HG02973 (cell line): ENCODE measurements at regions not wholly inside any gene's neighbourhood (a gene's known extent, or its start where the extent isn't known, plus 50 kb on each side); places are given as distances from the start of the nearest gene placed in this dataset.

Experiments
- ATAC-seq: cut with Tn5 transposase; IDR thresholded peaks from one replicate; pipeline ENCODE4 v1.9.1; 2021; ENCODE audit warnings: moderate library complexity; ENCODE audit not compliant: unreplicated experiment

- no peak for ATAC-seq
These were observed 227.2 kb upstream of the MKLN1 start for GRCh38 chr7:131100357-131101054.

GRCh38 chr7:131103997-131104396, 223.7 kb upstream of the MKLN1 start:
- no peak for ATAC-seq

DNA sequence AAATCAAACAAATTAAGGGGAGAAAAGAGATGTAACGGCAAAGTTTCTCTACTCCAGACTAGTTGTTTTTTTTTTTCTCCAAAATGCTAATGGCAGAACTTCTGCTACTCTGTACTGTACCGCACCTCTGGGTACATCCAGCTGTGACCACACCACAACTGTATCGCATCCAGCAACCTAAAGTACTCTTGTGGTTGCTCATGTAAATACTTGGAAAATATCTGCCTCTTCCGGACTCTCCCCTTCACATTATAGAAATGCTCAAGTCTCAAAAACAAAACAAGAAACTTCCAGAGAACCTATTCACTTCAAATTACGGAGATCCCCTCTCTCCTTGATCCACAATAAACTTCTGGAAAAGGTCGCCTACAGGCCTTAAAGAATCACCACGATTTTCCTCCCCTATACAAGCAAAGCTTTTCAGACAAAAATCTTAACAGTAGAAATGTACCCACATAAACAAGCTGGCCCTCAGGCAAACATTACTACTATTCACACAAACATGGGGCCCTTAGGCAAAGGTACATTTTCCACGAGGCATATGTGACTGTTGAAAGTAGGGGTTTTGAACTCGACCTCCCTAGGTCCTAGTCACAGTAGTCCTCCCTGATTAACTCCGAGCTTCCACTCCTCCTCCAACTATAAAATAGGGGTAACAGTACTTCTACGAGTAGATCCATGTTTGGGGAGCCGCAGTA, 222.9 kb upstream of the MKLN1 start:
- ATAC-seq = no peak

DNA sequence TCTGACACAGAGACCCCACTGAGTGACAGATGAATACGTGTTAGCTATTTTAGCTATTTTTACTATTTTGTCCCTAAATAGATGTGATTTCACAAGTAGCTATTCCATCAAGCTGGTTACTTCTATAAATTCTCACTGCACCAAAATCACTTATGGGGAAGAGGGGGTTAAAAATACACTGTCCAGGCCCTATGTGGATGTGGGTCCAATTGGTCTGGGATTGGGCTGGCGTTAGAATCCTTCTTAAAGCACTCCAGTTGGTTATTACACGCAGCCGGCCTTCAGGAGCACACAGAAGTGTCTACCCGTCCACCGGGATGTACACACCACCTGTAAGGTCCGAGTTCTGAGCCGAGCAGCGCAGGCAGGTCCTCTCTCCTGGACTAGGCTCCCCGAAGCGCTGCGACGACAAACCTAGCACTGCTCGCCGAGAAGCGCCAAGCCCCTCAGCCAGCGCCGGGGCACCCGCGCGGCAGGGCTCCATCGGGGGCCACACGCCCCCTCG, 222.3 kb upstream of the MKLN1 start:
- no peak for ATAC-seq

GRCh38 chr7:131105799-131106680, 221.6 kb upstream of the MKLN1 start:
- peak; percentile 28 for ATAC-seq

DNA sequence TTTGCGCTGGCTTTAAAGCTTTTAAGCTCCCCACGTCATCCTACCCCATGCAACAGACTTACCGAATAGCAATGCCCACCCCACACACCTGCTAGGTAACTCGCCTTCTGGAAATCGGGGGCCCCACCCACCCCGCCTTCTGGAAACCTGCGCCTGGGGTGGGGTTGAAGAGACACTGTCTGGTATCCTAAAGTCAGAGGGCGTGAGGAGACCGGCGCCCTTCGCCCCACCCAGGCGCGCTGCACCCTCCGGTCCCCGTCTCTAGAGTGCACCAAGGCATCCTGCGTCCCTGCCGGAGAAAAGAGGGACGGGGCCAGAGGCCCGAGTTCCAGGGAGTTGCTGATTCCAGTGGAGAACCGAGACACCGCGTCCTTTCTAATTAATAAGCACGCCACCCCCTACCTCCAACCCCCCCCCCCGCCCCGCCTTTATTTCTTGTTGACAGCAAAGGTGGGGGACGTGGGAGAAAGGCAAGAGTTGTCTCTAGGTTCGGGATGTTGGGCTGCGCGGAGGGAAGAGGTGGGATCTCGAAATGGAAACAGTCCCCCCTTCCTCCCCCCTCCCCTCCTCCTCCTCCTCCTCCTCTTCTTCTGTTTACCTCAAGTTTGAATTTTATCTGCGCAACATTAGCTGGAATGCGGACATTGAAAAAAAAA, 220.9 kb upstream of the MKLN1 start:
- ATAC-seq = no peak

GRCh38 chr7:131107337-131108211, 220.1 kb upstream of the MKLN1 start:
- peak; percentile 35 for ATAC-seq

DNA sequence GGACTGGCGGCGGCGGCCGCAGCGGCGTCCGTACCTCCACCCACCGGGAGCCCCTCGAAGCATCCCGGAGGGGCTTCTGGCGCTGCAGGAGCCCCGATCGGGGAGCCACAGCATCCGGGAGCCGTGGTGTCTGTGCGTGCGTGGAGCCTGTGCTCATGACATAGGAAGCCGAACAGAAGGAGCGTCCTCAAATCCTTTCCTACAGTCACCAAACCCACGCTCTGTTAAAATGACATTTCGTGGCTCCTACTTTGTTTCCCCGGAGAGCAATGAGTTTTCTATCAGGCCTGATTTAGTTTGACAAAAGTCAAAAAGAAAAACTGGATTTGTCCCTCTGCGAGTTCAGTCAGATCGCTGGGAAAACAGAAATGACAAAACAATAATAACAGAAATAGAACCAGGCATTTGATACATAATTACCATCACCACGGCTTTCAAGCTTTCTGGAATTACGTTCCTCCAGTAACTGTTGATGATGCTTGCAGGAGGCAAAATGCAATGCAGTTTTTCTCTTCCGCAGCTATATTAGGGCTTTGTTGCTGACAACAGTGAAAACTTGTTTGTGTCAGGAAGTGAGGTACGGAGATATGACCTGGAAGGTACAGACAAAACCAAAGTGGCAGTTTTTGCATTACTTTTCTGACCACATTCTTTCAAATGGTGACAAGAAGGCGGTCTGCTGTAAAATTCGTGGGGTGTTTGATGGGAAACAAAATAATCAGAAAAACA, 219.3 kb upstream of the MKLN1 start:
- no peak for ATAC-seq

DNA sequence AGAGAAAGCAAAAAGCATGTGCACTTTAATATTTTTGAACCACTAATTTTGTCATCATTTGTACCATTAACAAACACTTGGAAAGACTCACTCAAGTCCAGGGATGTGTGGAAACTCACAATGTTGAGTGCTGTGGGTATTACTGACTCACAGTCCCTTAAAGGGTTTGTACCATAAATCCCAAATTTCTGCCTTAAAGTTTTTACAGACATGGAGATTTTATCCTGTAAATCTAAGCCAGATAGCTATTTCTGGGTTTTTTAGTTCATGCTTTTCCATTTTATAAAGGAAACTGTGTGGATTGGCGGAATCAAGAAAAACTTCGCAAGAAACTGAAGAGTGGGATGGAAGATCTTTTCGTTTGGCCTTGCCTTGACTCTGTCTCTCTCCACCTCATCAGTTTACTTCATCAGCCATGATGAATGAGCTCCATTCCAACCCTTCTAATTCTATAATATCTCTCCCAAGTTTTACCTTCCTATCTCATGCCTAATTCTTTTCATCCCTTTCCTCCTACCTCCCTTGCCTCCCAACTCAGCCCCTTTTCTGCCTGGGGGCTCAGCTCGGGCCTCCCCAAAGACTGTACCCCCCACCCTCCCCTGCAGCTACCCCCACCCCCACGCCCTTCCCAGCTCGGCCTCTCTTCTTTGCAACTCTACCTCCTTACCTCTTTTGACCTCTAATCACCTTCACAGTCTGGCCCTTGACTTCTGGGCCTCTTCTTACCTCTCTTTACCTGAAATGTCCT, 218.5 kb upstream of the MKLN1 start:
- ATAC-seq = no peak

DNA sequence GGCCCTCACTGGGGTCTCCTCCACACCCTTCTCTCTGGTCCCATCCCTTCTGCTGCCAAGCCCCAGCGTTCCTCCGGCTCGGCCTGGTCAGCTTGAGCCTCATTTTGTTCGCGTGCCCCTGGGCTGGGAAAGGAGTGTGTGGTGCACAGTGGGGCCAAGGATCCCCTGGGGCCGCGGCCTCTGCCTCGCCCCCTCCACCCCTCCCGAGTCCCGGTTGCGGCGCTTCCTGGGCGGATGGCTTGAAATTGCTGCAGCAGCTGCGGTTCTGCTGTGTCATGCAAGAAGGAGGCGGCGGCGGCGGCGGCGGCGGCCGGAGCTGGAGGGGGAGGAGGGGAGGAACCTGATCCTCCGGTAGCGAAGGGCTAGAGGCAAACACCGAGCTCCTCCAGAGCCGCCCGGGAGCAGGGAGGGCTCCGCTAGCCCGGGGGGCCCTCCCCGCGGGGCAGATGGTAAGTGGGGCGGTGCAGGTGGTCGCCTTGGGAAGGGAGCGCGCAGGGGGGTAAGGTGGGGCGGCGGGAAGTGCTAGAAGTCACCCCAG, 217.8 kb upstream of the MKLN1 start:
- peak; percentile 23 for ATAC-seq

- ATAC-seq = no peak
These were observed 217.2 kb upstream of the MKLN1 start for GRCh38 chr7:131110297-131111080.

DNA sequence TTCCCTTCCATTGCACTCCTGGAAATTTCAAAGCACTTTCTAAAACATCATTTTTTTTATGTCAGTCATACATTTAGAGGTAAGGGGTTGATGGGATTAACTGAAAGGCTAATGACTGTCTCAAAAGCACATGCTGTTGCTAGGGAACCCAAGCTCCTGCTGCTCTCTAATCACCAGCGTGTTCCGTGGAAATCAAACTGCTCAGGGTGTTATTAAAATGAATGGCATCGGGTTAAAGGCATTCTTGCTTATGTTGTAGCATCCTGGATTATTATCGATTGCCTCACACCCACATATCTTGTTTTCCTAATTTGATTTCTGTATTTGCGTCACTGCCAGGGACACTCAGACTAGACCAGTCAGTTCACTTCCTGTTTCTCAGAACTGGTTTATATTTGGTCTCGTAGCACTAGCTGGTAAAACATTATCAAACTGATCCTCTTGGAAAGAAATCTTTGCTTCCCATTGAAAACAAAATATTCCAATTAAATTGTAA, 216.5 kb upstream of the MKLN1 start:
- no peak for ATAC-seq

DNA sequence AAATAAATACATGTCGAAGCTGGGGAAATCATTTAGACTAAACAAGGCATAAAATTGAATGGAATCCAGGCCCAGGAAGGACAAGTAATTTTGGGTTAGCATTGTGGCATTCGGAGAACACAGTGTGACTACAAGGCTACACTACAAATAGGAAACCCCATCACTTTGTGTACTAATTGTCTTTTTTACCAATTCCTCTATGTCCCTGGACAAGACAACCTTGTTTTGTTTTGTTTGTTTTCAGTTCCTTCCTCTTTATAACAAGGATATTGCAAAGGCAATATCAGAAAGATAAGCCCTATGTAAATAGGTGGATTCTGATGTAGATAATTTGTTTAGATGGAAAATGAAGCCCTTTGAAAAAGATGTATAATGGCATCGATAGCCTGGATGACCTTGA, 215.9 kb upstream of the MKLN1 start:
- ATAC-seq = no peak

DNA sequence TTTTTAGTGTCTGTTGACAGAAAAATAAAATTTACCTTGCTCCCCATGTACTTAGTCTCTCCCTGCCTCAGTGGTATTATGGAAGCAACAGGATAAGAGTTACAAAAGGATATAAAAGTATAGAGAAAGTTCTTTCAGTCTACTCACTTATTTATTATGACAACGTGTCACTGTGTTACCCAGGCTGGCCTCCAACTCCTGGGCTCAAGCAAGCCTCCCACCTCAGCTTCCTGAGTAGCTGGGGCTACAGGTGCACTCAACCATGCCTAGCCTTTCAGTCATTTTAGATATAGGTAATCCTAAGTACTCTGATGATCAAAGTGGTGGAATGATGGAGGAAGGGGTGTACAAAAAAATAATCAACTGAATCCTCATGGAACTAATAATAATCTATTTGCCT, 215.2 kb upstream of the MKLN1 start:
- ATAC-seq = no peak

- no peak for ATAC-seq
These were observed 212.3 kb upstream of the MKLN1 start for GRCh38 chr7:131115340-131115739.

- no peak for ATAC-seq
These were observed 210.2 kb upstream of the MKLN1 start for GRCh38 chr7:131117439-131117838.

DNA sequence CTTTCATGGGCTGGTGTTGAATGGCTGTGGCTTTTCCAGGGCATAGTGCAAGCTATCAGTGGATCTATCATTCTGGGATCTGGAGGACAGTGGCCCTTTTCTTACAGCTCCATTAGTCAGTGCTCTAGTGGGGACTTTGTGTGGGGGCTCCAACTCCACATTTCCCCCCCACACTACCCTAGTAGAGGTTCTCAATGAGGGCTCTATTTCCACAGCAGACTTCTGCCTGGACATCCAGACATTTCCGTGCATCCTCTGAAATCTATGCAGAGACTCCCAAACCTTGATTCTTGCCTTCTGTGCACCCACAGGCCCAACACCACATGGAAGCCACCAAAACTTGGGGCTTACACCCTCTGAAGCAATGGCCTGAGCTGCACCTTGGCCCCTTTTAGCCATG, 208.3 kb upstream of the MKLN1 start:
- no peak for ATAC-seq
